SK-N-SH (cell line): ENCODE measurements at regions not wholly inside any gene's neighbourhood (a gene's known extent, or its start where the extent isn't known, plus 50 kb on each side); places are given as distances from the start of the nearest gene placed in this dataset.
"Not testable (repeated sequence)": the region's sequence is repeated elsewhere in the genome, so short reads cannot be mapped to it uniquely, and the experiment has no call there.

ENCODE experiments used
- CHD2 ChIP-seq: fragments of 150-350 bp; IDR thresholded peaks from 2 replicates; pipeline ENCODE4 v1.6.1; 2018; ENCODE audit warnings: low read length; ENCODE audit not compliant: partially characterized antibody
- CTCF ChIP-seq: fragments of 200-600 bp; sonication (generic); IDR thresholded peaks from 2 replicates; pipeline ENCODE4 v1.6.1; 2017; ENCODE audit warnings: antibody characterized with exemption, mild to moderate bottlenecking, moderate library complexity
- EP300 ChIP-seq, 2 experiments: IDR thresholded peaks; 2 replicates each; pipeline versions ENCODE4 v1.4.0 to v1.6.1; 2012; ENCODE audit warnings: borderline replicate concordance in 1 of 2, low read depth in 1 of 2, low read length in 1 of 2
- EZH2phosphoT487 ChIP-seq: fragments of 200-600 bp; sonication (generic); IDR thresholded peaks from 2 replicates; pipeline ENCODE4 v1.6.1; 2017; ENCODE audit warnings: low read depth, mixed run types, mild to moderate bottlenecking, antibody characterized with exemption, moderate library complexity, borderline replicate concordance
- GABPA ChIP-seq: IDR thresholded peaks from 2 replicates; pipeline ENCODE4 v1.4.0; 2012; ENCODE audit warnings: low read depth, mild to moderate bottlenecking
- NRF1 ChIP-seq: IDR thresholded peaks from 2 replicates; pipeline ENCODE4 v1.6.1; 2012; ENCODE audit warnings: low read depth, mild to moderate bottlenecking, low read length
- PBX3 ChIP-seq: IDR thresholded peaks from 2 replicates; pipeline ENCODE4; 2012
- POLR2AphosphoS5 ChIP-seq: IDR thresholded peaks from 2 replicates; pipeline ENCODE4 v1.6.1; 2012; ENCODE audit warnings: low read depth, low read length
- RAD21 ChIP-seq: IDR thresholded peaks from 2 replicates; pipeline ENCODE4 v1.6.1; 2012; ENCODE audit warnings: mild to moderate bottlenecking, low read length
- RXRA ChIP-seq: IDR thresholded peaks from 2 replicates; pipeline ENCODE4 v1.4.0; 2012; ENCODE audit warnings: low read depth, mild to moderate bottlenecking, borderline replicate concordance
- TEAD4 ChIP-seq: IDR thresholded peaks from 2 replicates; pipeline ENCODE4 v1.4.0; 2012; ENCODE audit warnings: mild to moderate bottlenecking, borderline replicate concordance; ENCODE audit not compliant: insufficient read depth
- USF1 ChIP-seq: IDR thresholded peaks from 2 replicates; pipeline ENCODE4 v1.4.0; 2012; ENCODE audit warnings: low read depth, borderline replicate concordance

GRCh38 chr11:11201302-11201701 lies 151.7 kb downstream of the CSNK2A3 start:
- TF ChIP-seq POLR2AphosphoS5; CTCF; USF1; EP300 (IDR thresholded peaks at IDR 0.05; ENCODE audit: borderline replicate concordance in 1 of 2, low read depth in 1 of 2, low read length in 1 of 2); RAD21; EZH2phosphoT487; TEAD4; NRF1; GABPA; PBX3; RXRA; CHD2: not testable (repeated sequence)
